Esophagus squamous epithelium (tissue), 5 donors: ENCODE measurements at regions not wholly inside any gene's neighbourhood (a gene's known extent, or its start where the extent isn't known, plus 50 kb on each side); places are given as distances from the start of the nearest gene placed in this dataset.

Experiments used
- DNase-seq: peaks from one replicate; lab custom pipeline; 2025; lab: John Stamatoyannopoulos, UW
- H3K27ac ChIP-seq, 4 donors: fragments of 200-600 bp; sonication (generic); one replicate each; pipeline ENCODE4 v1.5.1; 2016 to 2019; ENCODE audit warnings: mild to moderate bottlenecking in 1 of 4
- H3K27me3 ChIP-seq, 4 donors: fragments of 200-600 bp; sonication (generic); 1 replicate in 3 of 4; 2 replicates in 1 of 4; pipeline versions ENCODE4 v1.5.1 to v1.6.0; 2017 to 2021; ENCODE audit warnings: antibody characterized with exemption in 1 of 4
- H3K36me3 ChIP-seq, 3 donors: fragments of 200-600 bp; sonication (generic); one replicate each; pipeline ENCODE4 v1.5.1; 2016 to 2019
- H3K4me1 ChIP-seq, 3 donors: fragments of 200-600 bp; sonication (generic); one replicate each; pipeline ENCODE4 v1.5.1; 2017 to 2019
- H3K4me3 ChIP-seq, 4 donors: fragments of 200-600 bp; sonication (generic); 1 replicate in 3 of 4; 2 replicates in 1 of 4; pipeline ENCODE4 v1.5.1; 2016 to 2019; ENCODE audit warnings: mild to moderate bottlenecking in 2 of 4, moderate library complexity in 1 of 4
- H3K9me3 ChIP-seq, 3 donors: fragments of 200-600 bp; sonication (generic); one replicate each; pipeline ENCODE4 v1.5.1; 2016 to 2019
- CTCF ChIP-seq, 6 experiments: fragments of 450-650 bp in 4 of 6; fragments of 200-600 bp in 2 of 6; sonication (generic) in 2 of 6; IDR thresholded peaks; one replicate each; pipeline ENCODE4 v1.5.1; 2016 to 2019; ENCODE audit warnings: antibody characterized with exemption in 6 of 6, mild to moderate bottlenecking in 4 of 6, moderate library complexity in 4 of 6
- POLR2A ChIP-seq, 4 donors: fragments of 450-650 bp; IDR thresholded peaks; one replicate each; pipeline ENCODE4 v1.6.1; 2017; ENCODE audit warnings: antibody characterized with exemption in 4 of 4, mild to moderate bottlenecking in 4 of 4, moderate library complexity in 3 of 4
- WGBS, 2 donors: methylation state at CpG; one replicate each; pipeline ENCODE4 v1.1.5; 2018; 5-methylcytosine and 5-hydroxymethylcytosine counted together
- intact Hi-C: fragments of 100-400 bp; cut with DNase I; formaldehyde crosslinking; loops from one replicate; pipeline ENCODE4 v1.15.0; 2022
- donor health status: DM: yes; HTN: yes; CAD: no.

DNA sequence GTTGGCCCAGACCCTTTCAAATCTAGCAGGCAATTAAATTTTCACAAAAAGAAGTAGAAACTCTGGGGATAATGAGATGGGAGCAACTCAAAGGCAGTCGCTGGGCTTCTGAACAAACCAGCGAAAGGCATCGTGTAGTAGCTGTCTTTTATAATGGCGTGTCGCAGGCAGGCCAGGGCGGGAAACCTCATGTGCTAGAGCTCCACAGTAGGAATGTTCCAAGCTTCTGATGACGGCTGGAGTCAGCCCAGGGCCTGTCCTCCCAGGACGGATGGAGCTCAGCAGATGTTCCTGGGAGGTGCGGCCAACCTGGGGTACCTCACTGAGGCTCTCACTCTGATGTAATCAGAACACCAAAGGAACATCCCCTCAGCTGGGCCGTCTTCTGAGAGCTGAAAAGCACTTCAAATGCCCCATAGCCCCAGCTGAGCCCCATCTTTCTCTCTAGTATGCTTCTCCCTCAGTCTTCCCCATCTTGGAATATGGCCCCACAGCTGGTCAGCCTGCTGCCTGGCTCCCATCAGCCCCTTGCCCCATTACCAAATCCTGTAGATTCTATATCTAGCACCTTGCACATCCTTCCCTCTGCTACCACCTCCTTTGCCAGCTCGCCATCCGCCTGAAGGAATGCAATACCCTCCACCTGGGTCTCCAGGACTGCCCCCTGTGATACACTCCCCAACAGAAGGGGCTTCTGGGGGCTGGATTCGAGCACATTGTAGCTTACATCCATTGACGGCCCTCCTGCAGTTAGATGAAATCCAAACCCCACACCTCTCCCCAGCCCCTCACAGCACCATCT lies 54.9 kb upstream of the ATP2B2 start:
- Histone ChIP-seq H3K36me3 (no peaks in the 10 kb centered on the region), H3K27me3 (peaks cover 0 to 82% (median 0%) of the 10 kb centered on the region in 4 donors), H3K4me1 (no peaks in the 10 kb centered on the region), H3K27ac (no peak overlapping the region), H3K4me3 (no peak overlapping the region), H3K9me3 (peaks cover 0 to 3% (median 0%) of the 10 kb centered on the region in 3 donors)
- intact Hi-C loops: no loop called here
- TF ChIP-seq POLR2A (IDR thresholded peaks at IDR 0.05) (no peak), CTCF (IDR thresholded peaks at IDR 0.05) (no peak)
- 70 to 82% methylated on average over 10 to 14 of the region's 14 CpGs for WGBS, 2 donors
- DNase-seq: no peak

DNA sequence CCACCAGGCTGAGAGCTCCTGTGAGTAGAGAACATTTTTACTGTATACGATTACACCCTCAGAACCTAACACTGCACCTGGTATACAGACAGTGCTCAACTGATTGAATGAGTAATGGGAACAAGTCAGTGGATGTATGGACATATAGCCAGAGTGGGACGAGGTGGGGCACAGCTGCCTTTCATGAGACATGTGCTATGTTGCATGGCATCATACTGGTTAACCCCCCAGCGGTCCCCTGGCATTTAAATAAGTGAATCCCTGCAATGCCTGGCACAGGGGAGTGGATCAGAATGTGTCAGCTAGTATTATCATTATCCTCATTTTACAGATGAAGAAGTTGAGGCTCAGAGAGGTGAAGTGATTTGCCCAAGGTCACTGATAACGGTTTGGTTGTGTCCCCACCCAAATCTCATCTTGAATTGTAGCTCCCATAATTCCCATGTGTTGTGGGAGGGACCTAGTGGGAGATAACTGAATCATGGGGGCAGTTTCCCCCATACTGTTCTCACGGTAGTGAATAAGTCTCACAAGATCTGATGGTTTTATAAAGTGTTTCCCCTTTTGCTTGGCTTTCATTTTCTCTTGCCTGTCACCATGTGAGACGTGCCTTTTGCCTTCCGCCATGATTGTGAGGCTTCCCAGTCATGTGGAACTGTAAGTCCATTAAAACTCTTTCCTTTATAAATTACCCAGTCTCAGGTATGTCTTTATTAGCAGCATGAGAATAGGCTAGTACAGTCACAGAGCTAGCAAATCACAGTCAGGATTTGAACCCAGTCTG lies 56.0 kb upstream of the ATP2B2 start:
- 68 to 71% methylated on average over 7 of the region's 7 CpGs for WGBS, 2 donors
- H3K36me3 ChIP-seq: no peaks in the 10 kb centered on the region
- intact Hi-C loops: no loop called here
- H3K9me3 ChIP-seq: peaks cover 0 to 3% (median 0%) of the 10 kb centered on the region in 3 donors
- no peak for DNase-seq
- TF ChIP-seq CTCF (IDR thresholded peaks at IDR 0.05) (no peak), POLR2A (IDR thresholded peaks at IDR 0.05) (no peak)
- no peak overlapping the region for H3K4me3 ChIP-seq
- peaks cover 0 to 86% (median 0%) of the 10 kb centered on the region in 4 donors for H3K27me3 ChIP-seq
- H3K27ac ChIP-seq: no peak overlapping the region
- no peaks in the 10 kb centered on the region for H3K4me1 ChIP-seq

DNA sequence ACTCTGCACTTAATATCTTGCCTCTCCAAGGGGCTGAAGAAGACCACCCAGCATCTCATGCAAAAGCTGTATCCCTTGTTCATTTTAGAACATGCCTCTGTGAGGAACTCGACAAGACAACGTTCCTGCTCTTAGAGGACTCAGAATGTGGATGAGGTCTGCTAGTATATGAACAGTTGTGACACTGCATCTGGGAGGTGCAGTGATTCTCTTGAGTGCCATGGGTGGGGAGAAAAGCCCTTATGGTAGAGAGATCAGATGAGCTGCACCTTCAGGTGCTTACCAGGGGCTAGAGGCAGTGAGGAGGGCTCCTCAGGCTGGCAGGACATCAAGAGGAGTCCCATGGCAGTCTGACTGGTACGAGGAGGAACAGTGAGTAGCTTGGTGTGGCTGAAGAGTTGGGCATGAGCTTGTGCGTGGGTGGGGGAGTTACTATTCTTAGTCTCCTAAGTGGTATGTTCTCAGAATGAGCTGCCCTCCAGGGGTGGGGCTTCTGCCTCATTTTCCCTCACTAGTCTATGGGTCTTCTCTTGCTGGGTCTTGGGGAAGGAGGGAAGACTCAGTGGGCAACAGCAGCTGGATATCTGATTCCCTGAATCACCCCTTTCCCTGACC lies 56.7 kb upstream of the ATP2B2 start:
- intact Hi-C loops: no loop called here
- H3K27me3 ChIP-seq: peaks cover 0 to 84% (median 0%) of the 10 kb centered on the region in 4 donors
- 59 to 60% methylated on average over 4 of the region's 4 CpGs for WGBS, 2 donors

DNA sequence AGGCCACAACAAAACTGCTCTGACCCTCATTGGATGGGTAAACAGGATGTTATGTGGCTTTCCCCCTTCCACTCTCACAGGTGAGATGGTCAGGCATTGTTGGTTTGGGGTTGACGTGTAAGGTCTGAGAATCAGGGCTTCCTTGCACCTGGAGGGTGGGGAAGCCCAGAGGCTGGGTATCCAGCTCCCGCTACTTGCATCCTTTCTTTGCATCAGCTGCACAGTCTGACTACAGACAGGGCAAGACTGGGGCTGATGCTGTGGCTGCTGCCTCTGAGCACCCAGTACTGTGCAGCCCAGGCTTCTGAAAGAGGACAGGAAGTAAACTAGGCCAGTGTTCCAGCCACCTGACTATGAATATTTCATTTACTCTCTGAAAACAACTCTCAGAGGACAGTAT lies 58.0 kb upstream of the ATP2B2 start:
- intact Hi-C loops: no loop called here
- TF ChIP-seq POLR2A (IDR thresholded peaks at IDR 0.05): no peak
- H3K27ac ChIP-seq: no peak overlapping the region
- peaks cover 0 to 82% (median 0%) of the 10 kb centered on the region in 4 donors for H3K27me3 ChIP-seq
- H3K4me1 ChIP-seq: no peaks in the 10 kb centered on the region
- H3K36me3 ChIP-seq: no peaks in the 10 kb centered on the region
- peaks cover 0 to 3% (median 0%) of the 10 kb centered on the region in 3 donors for H3K9me3 ChIP-seq
- H3K4me3 ChIP-seq: no peak overlapping the region
- no peak for DNase-seq
- 88% methylated on average over 2 of the region's 2 CpGs; no CpG with 5 or more reads in 1 of the 2 donors for whole genome bisulfite sequencing, 2 donors

More for the DNA sequence above, 56.7 kb upstream of the ATP2B2 start:
- Histone ChIP-seq H3K36me3 (no peaks in the 10 kb centered on the region), H3K4me3 (no peak overlapping the region), H3K9me3 (peaks cover 0 to 3% (median 0%) of the 10 kb centered on the region in 3 donors), H3K27ac (no peak overlapping the region), H3K4me1 (no peaks in the 10 kb centered on the region)
- TF ChIP-seq CTCF (IDR thresholded peaks at IDR 0.05): no peak
- TF ChIP-seq POLR2A (IDR thresholded peaks at IDR 0.05): no peak
- DNase-seq: no peak

DNA sequence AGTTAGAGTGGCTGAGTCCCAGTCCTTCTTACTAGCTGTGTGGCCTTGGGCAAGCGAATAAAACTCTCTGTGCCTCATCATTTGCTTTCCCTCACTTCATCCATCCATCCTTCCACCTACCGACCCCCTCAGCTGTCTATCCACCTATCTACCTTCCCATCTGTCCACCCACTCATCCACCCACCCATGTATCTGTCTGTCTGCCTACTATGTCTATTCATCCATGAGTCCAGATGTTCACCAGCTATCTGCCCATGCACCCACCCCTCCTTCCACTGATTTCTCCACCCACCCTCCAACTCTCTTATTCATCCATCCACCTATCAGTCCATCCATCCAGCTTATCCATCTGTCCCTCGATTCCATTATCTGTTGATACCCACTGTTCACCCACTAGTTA lies 60.4 kb upstream of the ATP2B2 start:
- intact Hi-C loops: no loop called here
- DNase-seq: no peak
- Histone ChIP-seq H3K4me1 (no peaks in the 10 kb centered on the region), H3K9me3 (peaks cover 0 to 3% (median 0%) of the 10 kb centered on the region in 3 donors), H3K27me3 (peaks cover 0 to 72% (median 0%) of the 10 kb centered on the region in 4 donors), H3K27ac (no peak overlapping the region), H3K4me3 (no peak overlapping the region), H3K36me3 (no peaks in the 10 kb centered on the region)
- 59 to 70% methylated on average over 3 of the region's 3 CpGs for WGBS, 2 donors
- no peak for TF ChIP-seq POLR2A (IDR thresholded peaks at IDR 0.05)
- TF ChIP-seq CTCF (IDR thresholded peaks at IDR 0.05): no peak
